K562 (cell line): ENCODE measurements at regions not wholly inside any gene's neighbourhood (a gene's known extent, or its start where the extent isn't known, plus 50 kb on each side); places are given as distances from the start of the nearest gene placed in this dataset.

Experiments used
- ATAC-seq: fragments of 200-7000 bp; cut with Tn5 transposase; 3 replicates; pipeline ENCODE4 v1.9.1; 2020; ENCODE audit warnings: moderate library complexity
- BruUV-seq: library from RNA; stranded (reverse); fragments of 400-500 nt; replicated peaks from 2 replicates; lab custom pipeline; 2021; lab: Mats Ljungman, UMichigan
- CTCF ChIA-PET: fragments of 300-600 bp; formaldehyde crosslinking; extraction: SDS; loops from one replicate; lab custom pipeline; 2021; ENCODE audit warnings: low intra/inter-chr PET ratio; lab: Yijun Ruan, JAX
- POLR2A ChIA-PET: fragments of 300-600, 350-650 bp; sonication (Branson Sonifier 250); formaldehyde crosslinking; extraction: SDS; loops from one replicate; lab custom pipeline; 2021; ENCODE audit warnings: antibody characterized with exemption, inconsistent platforms; lab: Yijun Ruan, JAX
- DNase-seq, 4 experiments: peaks; one replicate each; pipeline versions ENCODE4 v3.0.0 to v3.0.0-alpha.2; 2011 to 2018; ENCODE audit warnings: low spot score in 3 of 4, mixed read lengths in 3 of 4; ENCODE audit errors: extremely low read depth in 1 of 4
- FAIRE-seq: peaks from 2 replicates; lab custom pipeline; 2011; peaks lifted over from hg19 to GRCh38; lab: Jason Lieb, UNC
- H2AFZ ChIP-seq: 2 replicates; pipeline ENCODE4 v1.6.0; 2011; ENCODE audit warnings: low read depth, low read length, control low read depth, inconsistent platforms
- H3K27ac ChIP-seq: fragments of 200-600 bp; 3 replicates; pipeline ENCODE4 v1.8.0; 2011; ENCODE audit warnings: low read depth, mild to moderate bottlenecking, control low read depth, inconsistent platforms, low read length, moderate library complexity, mixed read lengths; ENCODE audit errors: extremely low read depth
- H3K27me3 ChIP-seq, 2 experiments: fragments of 300-600 bp in 1 of 2; 2 replicates in 1 of 2; 3 replicates in 1 of 2; pipeline versions ENCODE4 v1.6.0 to v1.8.0; 2011; ENCODE audit warnings: inconsistent platforms in 2 of 2, low read length in 2 of 2, mild to moderate bottlenecking in 1 of 2, mixed read lengths in 1 of 2, moderate library complexity in 1 of 2; ENCODE audit not compliant: control insufficient read depth in 2 of 2, insufficient read depth in 2 of 2
- H3K36me3 ChIP-seq: fragments of 300-600 bp; 3 replicates; pipeline ENCODE4 v1.8.0; 2011; ENCODE audit warnings: mild to moderate bottlenecking, low read length, inconsistent platforms; ENCODE audit not compliant: control insufficient read depth, insufficient read depth
- H3K4me1 ChIP-seq, 2 experiments: fragments of 200-600 bp in 1 of 2; replicated peaks in 1 of 2; 2 replicates in 1 of 2; 3 replicates in 1 of 2; pipeline versions ENCODE4 v1.5.1 to v1.8.0; 2011; ENCODE audit warnings: inconsistent platforms in 2 of 2, low read length in 2 of 2, mild to moderate bottlenecking in 1 of 2, mixed read lengths in 1 of 2, moderate library complexity in 1 of 2; ENCODE audit not compliant: control insufficient read depth in 2 of 2, insufficient read depth in 2 of 2
- H3K4me2 ChIP-seq: 2 replicates; pipeline ENCODE4 v1.6.1; 2011; ENCODE audit warnings: low read length, control low read depth, inconsistent platforms, mixed read lengths; ENCODE audit not compliant: insufficient read depth
- H3K4me3 ChIP-seq: fragments of 200-600 bp; sonication (generic), shearing (Covaris generic); 2 replicates; pipeline ENCODE4 v1.5.1; 2016; ENCODE audit warnings: control low read depth, inconsistent platforms
- H3K79me2 ChIP-seq: fragments of 200-600 bp; 3 replicates; pipeline ENCODE4 v1.8.0; 2011; ENCODE audit warnings: low read length, inconsistent platforms; ENCODE audit not compliant: control insufficient read depth, insufficient read depth
- H3K9ac ChIP-seq, 2 experiments: 2 replicates each; pipeline versions ENCODE4 v1.6.0 to v1.6.1; 2011; ENCODE audit warnings: low read depth in 2 of 2, low read length in 2 of 2, control low read depth in 1 of 2, inconsistent platforms in 1 of 2, mild to moderate bottlenecking in 1 of 2, mixed read lengths in 1 of 2; ENCODE audit not compliant: insufficient read depth in 1 of 2
- H3K9me1 ChIP-seq: one replicate; pipeline ENCODE4 v1.6.0; 2011; ENCODE audit warnings: inconsistent platforms, mild to moderate bottlenecking, low read length, moderate library complexity; ENCODE audit not compliant: control insufficient read depth, insufficient read depth
- H3K9me3 ChIP-seq: replicated peaks from 2 replicates; pipeline ENCODE4 v1.5.1; 2011; ENCODE audit warnings: low read depth, low read length, inconsistent platforms; ENCODE audit not compliant: control insufficient read depth, insufficient read depth
- H4K20me1 ChIP-seq: replicated peaks from 2 replicates; pipeline ENCODE4 v1.6.1; 2011; ENCODE audit warnings: low read length, inconsistent platforms, mixed read lengths; ENCODE audit not compliant: control insufficient read depth, insufficient read depth
- HNRNPH1 ChIP-seq: fragments of 200-400 bp; formaldehyde crosslinking; optimal IDR thresholded peaks from 2 replicates; pipeline ENCODE3; 2017; ENCODE audit warnings: low read depth, mild to moderate bottlenecking, low read length, moderate library complexity
- ILF3 ChIP-seq: fragments of 450-650 bp; IDR thresholded peaks from 2 replicates; pipeline ENCODE4 v1.6.1; 2018; ENCODE audit warnings: antibody characterized with exemption, mild to moderate bottlenecking, moderate library complexity, borderline replicate concordance
- NFIC ChIP-seq: fragments of 450-650 bp; IDR thresholded peaks from 2 replicates; pipeline ENCODE4 v1.6.1; 2017; ENCODE audit warnings: mild to moderate bottlenecking, inconsistent platforms
- NFXL1 ChIP-seq: fragments of 450-650 bp; formaldehyde crosslinking; IDR thresholded peaks from 2 replicates; pipeline ENCODE4 v1.4.0; 2021; ENCODE audit warnings: mild to moderate bottlenecking
- NFYB ChIP-seq: IDR thresholded peaks from 2 replicates; pipeline ENCODE4 v1.6.1; 2011; ENCODE audit warnings: mild to moderate bottlenecking, moderate library complexity; ENCODE audit not compliant: insufficient read length; ENCODE audit errors: extremely low read depth
- PATZ1 ChIP-seq: fragments of 250-450 bp; sonication (Bioruptor Pico); IDR thresholded peaks from 2 replicates; pipeline ENCODE4 v1.5.0; 2020; ENCODE audit warnings: mild to moderate bottlenecking, borderline replicate concordance
- RREB1 ChIP-seq: fragments of 250-450 bp; sonication (Bioruptor Pico); IDR thresholded peaks from 2 replicates; pipeline ENCODE4 v1.4.0; 2020
- SRSF3 ChIP-seq: fragments of 200-400 bp; formaldehyde crosslinking; IDR thresholded peaks from 2 replicates; pipeline ENCODE4 v1.6.1; 2016; ENCODE audit warnings: mild to moderate bottlenecking, low read length, moderate library complexity; ENCODE audit not compliant: insufficient read depth
- TRIM28 ChIP-seq: fragments of 450-650 bp; IDR thresholded peaks from 2 replicates; pipeline ENCODE4 v1.6.1; 2017
- ZNF224 ChIP-seq: sonication (generic); formaldehyde crosslinking; IDR thresholded peaks from 2 replicates; pipeline ENCODE4 v1.8.0; 2022; ENCODE audit warnings: mild to moderate bottlenecking, missing genetic modification reagents
- ZNF384 ChIP-seq: IDR thresholded peaks from 2 replicates; pipeline ENCODE4 v1.6.1; 2012; ENCODE audit warnings: low read depth, low read length, improper control_type of control experiment
- ZNF507 ChIP-seq: conservative IDR thresholded peaks from 2 replicates; pipeline ENCODE4 v1.6.1; 2017; ENCODE audit warnings: missing genetic modification characterization, missing compliant biosample characterization
- ZNF79 ChIP-seq: fragments of 250-450 bp; sonication (Bioruptor Pico); IDR thresholded peaks from 2 replicates; pipeline ENCODE4 v1.4.0; 2020; ENCODE audit warnings: low read depth, mild to moderate bottlenecking, moderate library complexity
- whole genome bisulfite sequencing: fragments of 100-300 bp; shearing (Covaris generic); methylation state at CpG from one replicate; pipeline ENCODE4 v1.1.6; 2016; ENCODE audit warnings: low coverage, mixed read lengths; ENCODE audit not compliant: insufficient coverage; ENCODE audit errors: missing lambda C conversion rate; 5-methylcytosine and 5-hydroxymethylcytosine counted together
- in situ Hi-C: fragments of 300-500 bp; cut with MboI; formaldehyde crosslinking; loops from 4 replicates; pipeline ENCODE4 v1.15.0; 2018; ENCODE audit warnings: inconsistent platforms, mixed read lengths
- intact Hi-C: fragments of 100-400 bp; cut with micrococcal nuclease; formaldehyde crosslinking; loops from 2 replicates; pipeline ENCODE4 v1.14.2; 2022

- TF ChIP-seq PATZ1 (CRISPR knock-in tag) (no peak), NFXL1 (CRISPR knock-in tag) (no peak)
These were observed 64.7 kb upstream of the SLC8A1 start (continued) for GRCh38 chr2:40516604-40517003.

GRCh38 chr2:40528564-40528963 is 76.7 kb upstream of the SLC8A1 start:
- ATAC-seq (no peak), DNase-seq (no peak), FAIRE-seq (no peak)
- H3K4me2 ChIP-seq, result no peak overlapping the region
- ChIA-PET POLR2A (no interaction called here), CTCF (no interaction called here)
- in situ Hi-C loops, result no loop called here
- H2AFZ ChIP-seq, result no peak overlapping the region
- H3K79me2 ChIP-seq, result no peaks in the 10 kb centered on the region
- H3K27me3 ChIP-seq, result no peaks in the 10 kb centered on the region
- H3K4me3 ChIP-seq, result no peak overlapping the region
- no peaks in the 10 kb centered on the region for H3K4me1 ChIP-seq
- 2% methylated on average over 4 of the region's 4 CpGs for WGBS
- H3K9me1 ChIP-seq, result no peaks in the 10 kb centered on the region
- H3K9ac ChIP-seq, result no peak overlapping the region
- H4K20me1 ChIP-seq, result no peaks in the 10 kb centered on the region
- BruUV-seq, result no TSS peak
- no peak overlapping the region for H3K27ac ChIP-seq
- intact Hi-C loops, result no loop called here
- no peaks in the 10 kb centered on the region for H3K36me3 ChIP-seq
- H3K9me3 ChIP-seq, result peaks cover 2% of the 10 kb centered on the region; the same call in 1 of the 2 replicates
- TF ChIP-seq NFIC, result no peak
- TF ChIP-seq SRSF3, result no peak
- TF ChIP-seq NFYB, result no peak
- TF ChIP-seq ZNF224 (CRISPR knock-in tag), result no peak
- TF ChIP-seq ZNF507 (tag), result no peak
- no peak for TF ChIP-seq RREB1 (CRISPR knock-in tag)
- TF ChIP-seq TRIM28, result no peak
- TF ChIP-seq ILF3, result no peak
- TF ChIP-seq HNRNPH1, result no peak
- TF ChIP-seq ZNF79 (CRISPR knock-in tag), result no peak
- no peak for TF ChIP-seq ZNF384
